GM18873 (cell line): ENCODE measurements at regions not wholly inside any gene's neighbourhood (a gene's known extent, or its start where the extent isn't known, plus 50 kb on each side); places are given as distances from the start of the nearest gene placed in this dataset.
"Not testable (repeated sequence)": the region's sequence is repeated elsewhere in the genome, so short reads cannot be mapped to it uniquely, and the experiment has no call there.

Experiments
- ATAC-seq: cut with Tn5 transposase; IDR thresholded peaks from one replicate; pipeline ENCODE4 v1.9.1; 2021; ENCODE audit warnings: mild to moderate bottlenecking, moderate library complexity, moderate number of reproducible peaks; ENCODE audit not compliant: unreplicated experiment, low FRiP score

- ATAC-seq = not testable (repeated sequence)
These were observed 217.4 kb downstream of the BUB3 start for GRCh38 chr10:123371626-123372025.

- no peak for ATAC-seq
These were observed 219.4 kb downstream of the BUB3 start for GRCh38 chr10:123373591-123373990.

GRCh38 chr10:123375097-123375496 lies 220.9 kb downstream of the BUB3 start:
- no peak for ATAC-seq

- no peak for ATAC-seq
These were observed 221.5 kb downstream of the BUB3 start for GRCh38 chr10:123375738-123376137.

GRCh38 chr10:123377883-123378282 lies 223.7 kb downstream of the BUB3 start:
- ATAC-seq = no peak

GRCh38 chr10:123378302-123378701 lies 224.1 kb downstream of the BUB3 start:
- ATAC-seq = no peak

- ATAC-seq = no peak
These were observed 225.0 kb downstream of the BUB3 start for GRCh38 chr10:123379156-123379555.

- no peak for ATAC-seq
These were observed 226.4 kb downstream of the BUB3 start for GRCh38 chr10:123380491-123381085.

- no peak for ATAC-seq
These were observed 227.0 kb downstream of the BUB3 start for GRCh38 chr10:123381224-123381623.

- no peak for ATAC-seq
These were observed 228.3 kb downstream of the BUB3 start for GRCh38 chr10:123382491-123382890.

GRCh38 chr10:123385508-123386080 lies 231.4 kb downstream of the BUB3 start:
- no peak for ATAC-seq

GRCh38 chr10:123389520-123389919 lies 235.3 kb downstream of the BUB3 start:
- ATAC-seq = no peak

GRCh38 chr10:123390332-123390731 lies 236.1 kb downstream of the BUB3 start:
- ATAC-seq = no peak

- ATAC-seq = no peak
These were observed 236.7 kb downstream of the BUB3 start for GRCh38 chr10:123390874-123391273.

- peak; percentile 18 for ATAC-seq
These were observed 237.2 kb downstream of the BUB3 start for GRCh38 chr10:123391275-123392028.

GRCh38 chr10:123392182-123392963 lies 238.2 kb downstream of the BUB3 start:
- peak; percentile 90 for ATAC-seq

- no peak for ATAC-seq
These were observed 239.0 kb downstream of the BUB3 start for GRCh38 chr10:123393170-123393569.

GRCh38 chr10:123394382-123394781 lies 240.2 kb downstream of the BUB3 start:
- ATAC-seq = no peak

- not testable (repeated sequence) for ATAC-seq
These were observed 241.0 kb downstream of the BUB3 start for GRCh38 chr10:123395234-123395633.

GRCh38 chr10:123395906-123396305 lies 241.7 kb downstream of the BUB3 start:
- ATAC-seq = no peak

GRCh38 chr10:123398180-123398591 lies 244.0 kb downstream of the BUB3 start:
- ATAC-seq = peak; percentile 72
